ENCODE measurements at regions not wholly inside any gene's neighbourhood (a gene's known extent, or its start where the extent isn't known, plus 50 kb on each side); places are given as distances from the start of the nearest gene placed in this dataset.

GRCh38 chr9:88808019-88808656 is 183.1 kb upstream of the S1PR3 start:
- TF ChIP-seq CTCF (IDR thresholded peaks at IDR 0.05; ENCODE audit: low read length) (no peak), EZH2 (optimal IDR thresholded peaks at IDR 0.05; ENCODE audit: low read depth, low read length) (no peak), EZH2phosphoT487 (IDR thresholded peaks at IDR 0.05; ENCODE audit: low read length) (no peak)
